Nephron progenitor cell (in vitro differentiated cells): ENCODE measurements at regions not wholly inside any gene's neighbourhood (a gene's known extent, or its start where the extent isn't known, plus 50 kb on each side); places are given as distances from the start of the nearest gene placed in this dataset.
"Not testable (repeated sequence)": the region's sequence is repeated elsewhere in the genome, so short reads cannot be mapped to it uniquely, and the experiment has no call there.

Experiments
- DNase-seq: peaks from one replicate; pipeline ENCODE4 v3.0.0; 2021
- H3K27ac Mint-ChIP-seq: 2 replicates; pipeline ENCODE4 v1.8.0; 2021; ENCODE audit warnings: mild to moderate bottlenecking, moderate library complexity, mixed read lengths
- H3K27me3 Mint-ChIP-seq: 2 replicates; pipeline ENCODE4 v1.8.0; 2021; ENCODE audit warnings: mild to moderate bottlenecking, low read depth, mixed read lengths; ENCODE audit not compliant: poor library complexity
- H3K36me3 Mint-ChIP-seq: 2 replicates; pipeline ENCODE4 v1.8.0; 2021; ENCODE audit warnings: low read depth, mixed read lengths
- H3K4me1 Mint-ChIP-seq: 2 replicates; pipeline ENCODE4 v1.8.0; 2021; ENCODE audit warnings: mixed read lengths
- H3K4me3 Mint-ChIP-seq: 2 replicates; pipeline ENCODE4 v1.8.0; 2021; ENCODE audit warnings: mild to moderate bottlenecking, moderate library complexity, mixed read lengths
- H3K9me3 Mint-ChIP-seq: 2 replicates; pipeline ENCODE4 v1.8.0; 2021; ENCODE audit warnings: mild to moderate bottlenecking, moderate library complexity, mixed read lengths
- CTCF ChIP-seq: fragments of 200-600 bp; sonication (generic); IDR thresholded peaks from 2 replicates; pipeline ENCODE4 v1.5.0; 2021; ENCODE audit warnings: antibody characterized with exemption

- Mint-ChIP-seq H3K4me3 (no peak overlapping the region), H3K9me3 (no peaks in the 10 kb centered on the region), H3K27me3 (peaks cover 7% of the 10 kb centered on the region), H3K36me3 (no peaks in the 10 kb centered on the region), H3K27ac (no peak overlapping the region), H3K4me1 (no peaks in the 10 kb centered on the region)
- DNase-seq, result no peak
- TF ChIP-seq CTCF, result no peak
Observed at GRCh38 chr3:4084271-4084670, 218.9 kb upstream of the SETMAR start.

GRCh38 chr3:4086662-4087061, 216.5 kb upstream of the SETMAR start:
- H3K27me3 Mint-ChIP-seq, H3K4me3 Mint-ChIP-seq: not testable (repeated sequence)

GRCh38 chr3:4091786-4092185, 211.4 kb upstream of the SETMAR start:
- no peak for TF ChIP-seq CTCF
- no peaks in the 10 kb centered on the region for H3K36me3 Mint-ChIP-seq

More at GRCh38 chr3:4086662-4087061, 216.5 kb upstream of the SETMAR start:
- H3K36me3 Mint-ChIP-seq, H3K9me3 Mint-ChIP-seq, H3K4me1 Mint-ChIP-seq, H3K27ac Mint-ChIP-seq, DNase-seq: not testable (repeated sequence)

GRCh38 chr3:4097801-4098200, 205.4 kb upstream of the SETMAR start:
- H3K36me3 Mint-ChIP-seq, result no peaks in the 10 kb centered on the region
- H3K4me3 Mint-ChIP-seq, result no peak overlapping the region
- DNase-seq, result no peak
- no peak for TF ChIP-seq CTCF
- peaks cover 17% of the 10 kb centered on the region for H3K9me3 Mint-ChIP-seq
- H3K27ac Mint-ChIP-seq, result peak overlapping the region; percentile 24
- H3K4me1 Mint-ChIP-seq, result peaks cover 7% of the 10 kb centered on the region
- H3K27me3 Mint-ChIP-seq, result no peaks in the 10 kb centered on the region

More at GRCh38 chr3:4091786-4092185, 211.4 kb upstream of the SETMAR start:
- H3K27ac Mint-ChIP-seq, result no peak overlapping the region
- DNase-seq, result no peak
- peaks cover 7% of the 10 kb centered on the region for H3K27me3 Mint-ChIP-seq
- no peaks in the 10 kb centered on the region for H3K9me3 Mint-ChIP-seq
- no peaks in the 10 kb centered on the region for H3K4me1 Mint-ChIP-seq
- H3K4me3 Mint-ChIP-seq, result no peak overlapping the region

GRCh38 chr3:4099607-4100006, 203.6 kb upstream of the SETMAR start:
- no peak for DNase-seq
- Mint-ChIP-seq H3K27me3 (no peaks in the 10 kb centered on the region), H3K4me1 (peaks cover 7% of the 10 kb centered on the region), H3K4me3 (no peak overlapping the region), H3K36me3 (no peaks in the 10 kb centered on the region), H3K9me3 (peaks cover 21% of the 10 kb centered on the region), H3K27ac (no peak overlapping the region)
- TF ChIP-seq CTCF, result no peak

- Mint-ChIP-seq H3K27ac (no peak overlapping the region), H3K27me3 (peaks cover 5% of the 10 kb centered on the region), H3K36me3 (no peaks in the 10 kb centered on the region), H3K4me1 (no peaks in the 10 kb centered on the region), H3K9me3 (peaks cover 12% of the 10 kb centered on the region), H3K4me3 (no peak overlapping the region)
- no peak for TF ChIP-seq CTCF
- no peak for DNase-seq
Observed at GRCh38 chr3:4107430-4107829, 195.7 kb upstream of the SETMAR start.
